ENCODE measurements at regions not wholly inside any gene's neighbourhood (a gene's known extent, or its start where the extent isn't known, plus 50 kb on each side); places are given as distances from the start of the nearest gene placed in this dataset.
"Not testable (repeated sequence)": the region's sequence is repeated elsewhere in the genome, so short reads cannot be mapped to it uniquely, and the experiment has no call there.

- DNase-seq = no peak
Observed at GRCh38 chr6:82588020-82588419, 224.4 kb downstream of the TPBG start.

- no peak for DNase-seq
Observed at GRCh38 chr6:82588859-82589412, 225.3 kb downstream of the TPBG start.

GRCh38 chr6:82589509-82590206 lies 226.0 kb downstream of the TPBG start:
- DNase-seq = peak; percentile 31

- DNase-seq = peak; percentile 99
Observed at GRCh38 chr6:82597201-82597600, 233.6 kb downstream of the TPBG start.

- DNase-seq = no peak
Observed at GRCh38 chr6:82602776-82603175, 239.2 kb downstream of the TPBG start.

- DNase-seq = no peak
Observed at GRCh38 chr6:82603871-82604270, 240.3 kb downstream of the TPBG start.

- peak; percentile 36 for DNase-seq
Observed at GRCh38 chr6:82607998-82608725, 244.5 kb downstream of the TPBG start.

GRCh38 chr6:82608781-82609180 lies 245.2 kb downstream of the TPBG start:
- DNase-seq = no peak

- no peak for DNase-seq
Observed at GRCh38 chr6:82611751-82612150, 248.1 kb downstream of the TPBG start.

GRCh38 chr6:82612475-82613039 lies 248.9 kb downstream of the TPBG start:
- peak; percentile 47 for DNase-seq

- DNase-seq = no peak
Observed at GRCh38 chr6:82614518-82614917, 250.9 kb downstream of the TPBG start.

- DNase-seq = peak; percentile 3
Observed at GRCh38 chr6:82616386-82617028, 252.9 kb downstream of the TPBG start.

- no peak for DNase-seq
Observed at GRCh38 chr6:82617648-82618047, 254.0 kb downstream of the TPBG start.

- DNase-seq = no peak
Observed at GRCh38 chr6:82619573-82619972, 256.0 kb downstream of the TPBG start.

- DNase-seq = no peak
Observed at GRCh38 chr6:82622461-82622860, 258.8 kb downstream of the TPBG start.

- DNase-seq = no peak
Observed at GRCh38 chr6:82624251-82624650, 260.6 kb downstream of the TPBG start.

- DNase-seq = not testable (repeated sequence)
Observed at GRCh38 chr6:82626946-82627345, 263.3 kb downstream of the TPBG start.

GRCh38 chr6:82629921-82630320 lies 266.3 kb downstream of the TPBG start:
- no peak for DNase-seq

GRCh38 chr6:82641677-82642076 lies 278.1 kb downstream of the TPBG start:
- no peak for DNase-seq

- DNase-seq = no peak
Observed at GRCh38 chr6:82645536-82646230, 282.1 kb downstream of the TPBG start.

- no peak for DNase-seq
Observed at GRCh38 chr6:82646231-82646615, 282.6 kb downstream of the TPBG start.

- DNase-seq = peak; percentile 54
Observed at GRCh38 chr6:82651845-82652335, 288.3 kb downstream of the TPBG start.

- no peak for DNase-seq
Observed at GRCh38 chr6:82679232-82679631, 315.6 kb downstream of the TPBG start.
